ENCODE measurements at regions not wholly inside any gene's neighbourhood (a gene's known extent, or its start where the extent isn't known, plus 50 kb on each side); places are given as distances from the start of the nearest gene placed in this dataset.

GRCh38 chr3:76954412-76954811, 85.5 kb upstream of the ROBO2 start:
- POLR2A ChIA-PET: no interaction called here
- DNase-seq (no peak), ATAC-seq (ENCODE audit: low read depth) (no peak)
- no peaks in the 10 kb centered on the region for H3K36me3 Mint-ChIP-seq (ENCODE audit: low read depth)
- intact Hi-C loops (cut with micrococcal nuclease): no loop called here
- H3K27me3 Mint-ChIP-seq: no peaks in the 10 kb centered on the region
- no peaks in the 10 kb centered on the region for H3K9me3 Mint-ChIP-seq
- no peak overlapping the region for H3K27ac Mint-ChIP-seq
- no peak overlapping the region for H3K4me3 Mint-ChIP-seq
- TF ChIP-seq CTCF (IDR thresholded peaks at IDR 0.05): no peak
- H3K4me1 Mint-ChIP-seq: no peaks in the 10 kb centered on the region
- CTCF ChIA-PET: no interaction called here

DNA sequence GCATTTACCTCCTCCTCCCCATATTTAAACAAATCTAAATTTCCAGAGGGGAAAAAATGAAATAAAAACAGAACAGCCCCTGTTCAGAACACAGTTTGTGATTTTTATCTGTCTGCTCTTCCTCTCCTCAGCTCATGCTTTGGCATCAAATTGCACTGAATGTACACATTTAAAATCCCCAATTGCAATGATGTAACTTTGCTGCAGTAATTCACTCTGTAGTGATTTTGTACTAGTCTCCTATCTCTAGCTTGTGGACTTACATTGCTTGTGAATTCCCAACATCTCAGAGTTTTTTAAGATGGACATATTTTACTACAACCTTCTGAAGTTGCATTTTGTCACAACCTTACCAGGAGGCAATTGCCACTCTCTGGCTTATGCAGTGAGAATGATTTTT, 81.6 kb upstream of the ROBO2 start:
- Mint-ChIP-seq H3K4me1 (no peaks in the 10 kb centered on the region), H3K4me3 (no peak overlapping the region), H3K27me3 (no peaks in the 10 kb centered on the region), H3K9me3 (no peaks in the 10 kb centered on the region), H3K36me3 (ENCODE audit: low read depth) (no peaks in the 10 kb centered on the region), H3K27ac (no peak overlapping the region)
- POLR2A ChIA-PET: no interaction called here
- DNase-seq (no peak), ATAC-seq (ENCODE audit: low read depth) (no peak)
- CTCF ChIA-PET: no interaction called here
- no peak for TF ChIP-seq CTCF (IDR thresholded peaks at IDR 0.05)
- intact Hi-C loops (cut with micrococcal nuclease): no loop called here

DNA sequence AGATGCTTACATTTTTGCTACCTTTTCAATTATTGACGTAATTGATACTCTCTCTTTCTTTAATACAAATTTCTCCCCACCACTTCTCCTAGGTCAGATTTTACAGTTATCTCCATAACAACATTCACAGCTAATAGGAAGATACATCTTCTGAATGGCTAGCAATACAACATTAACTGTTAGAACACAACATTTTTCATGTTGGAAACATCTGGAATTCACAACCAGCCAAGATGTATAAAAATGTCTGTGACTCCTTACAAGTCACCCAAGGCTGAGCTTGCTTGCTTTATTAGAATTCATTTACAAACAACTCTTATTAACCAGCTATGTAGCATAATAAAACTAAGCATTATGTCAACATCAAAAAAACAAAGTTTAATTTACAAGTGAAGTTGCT, 81.0 kb upstream of the ROBO2 start:
- no peak overlapping the region for H3K4me3 Mint-ChIP-seq
- ChIA-PET POLR2A (no interaction called here), CTCF (no interaction called here)
- no peaks in the 10 kb centered on the region for H3K36me3 Mint-ChIP-seq (ENCODE audit: low read depth)
- H3K9me3 Mint-ChIP-seq: no peaks in the 10 kb centered on the region
- no peak overlapping the region for H3K27ac Mint-ChIP-seq
- no peaks in the 10 kb centered on the region for H3K4me1 Mint-ChIP-seq
- DNase-seq: no peak
- intact Hi-C loops (cut with micrococcal nuclease): no loop called here
- no peak for ATAC-seq (ENCODE audit: low read depth)
- no peaks in the 10 kb centered on the region for H3K27me3 Mint-ChIP-seq
- TF ChIP-seq CTCF (IDR thresholded peaks at IDR 0.05): no peak

GRCh38 chr3:76961284-76961683, 78.6 kb upstream of the ROBO2 start:
- H3K27ac Mint-ChIP-seq: no peak overlapping the region
- no peaks in the 10 kb centered on the region for H3K36me3 Mint-ChIP-seq (ENCODE audit: low read depth)
- intact Hi-C loops (cut with micrococcal nuclease): no loop called here
- no peaks in the 10 kb centered on the region for H3K27me3 Mint-ChIP-seq
- no peak overlapping the region for H3K4me3 Mint-ChIP-seq
- POLR2A ChIA-PET: no interaction called here
- no peak for ATAC-seq (ENCODE audit: low read depth)
- no peaks in the 10 kb centered on the region for H3K9me3 Mint-ChIP-seq
- no peaks in the 10 kb centered on the region for H3K4me1 Mint-ChIP-seq
- CTCF ChIA-PET: no interaction called here
- no peak for TF ChIP-seq CTCF (IDR thresholded peaks at IDR 0.05)
- no peak for DNase-seq

DNA sequence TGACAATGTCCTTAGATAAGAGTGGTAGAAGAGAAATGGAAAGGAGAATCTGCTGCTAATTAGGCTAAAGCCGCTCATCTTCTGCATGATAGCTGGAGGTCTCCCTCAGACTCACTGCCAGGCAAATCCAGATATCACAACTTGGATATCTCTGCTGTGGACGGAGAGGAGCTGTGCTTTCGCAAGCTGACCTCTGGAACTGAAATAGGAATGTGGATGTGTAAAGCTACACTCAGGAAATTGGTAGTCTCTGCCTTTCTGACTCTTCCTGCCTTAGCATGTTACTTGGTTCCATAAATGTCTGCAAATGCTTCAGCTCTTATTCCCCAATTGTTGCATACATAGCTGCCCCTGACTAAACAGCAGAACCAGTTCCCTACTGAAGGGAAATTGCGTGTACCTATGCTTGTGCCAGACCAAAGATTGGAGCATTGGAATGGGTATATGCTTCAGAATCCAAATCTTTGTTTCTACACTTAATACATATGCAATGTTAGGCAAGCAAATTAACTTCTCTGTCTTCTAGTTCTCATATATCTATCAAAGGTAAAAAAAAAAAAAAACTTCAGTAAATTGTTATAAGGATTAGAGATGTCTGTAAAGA, 74.7 kb upstream of the ROBO2 start:
- CTCF ChIA-PET: no interaction called here
- Mint-ChIP-seq H3K9me3 (peaks cover 5% of the 10 kb centered on the region), H3K27ac (no peak overlapping the region), H3K36me3 (ENCODE audit: low read depth) (no peaks in the 10 kb centered on the region), H3K27me3 (no peaks in the 10 kb centered on the region), H3K4me1 (no peaks in the 10 kb centered on the region), H3K4me3 (no peak overlapping the region)
- ATAC-seq (ENCODE audit: low read depth): no peak
- DNase-seq: no peak
- no peak for TF ChIP-seq CTCF (IDR thresholded peaks at IDR 0.05)
- POLR2A ChIA-PET: no interaction called here
- intact Hi-C loops (cut with micrococcal nuclease): no loop called here
